Colonic mucosa (tissue), 4 donors: ENCODE measurements at regions not wholly inside any gene's neighbourhood (a gene's known extent, or its start where the extent isn't known, plus 50 kb on each side); places are given as distances from the start of the nearest gene placed in this dataset.

Experiments
- DNase-seq: peaks from one replicate; pipeline ENCODE4 v3.0.0-alpha.2; 2020
- H3K27ac ChIP-seq: fragments of 200-600 bp; one replicate; pipeline ENCODE4 v1.8.0; 2021
- H3K27me3 ChIP-seq: fragments of 200-600 bp; one replicate; pipeline ENCODE4 v1.8.0; 2021
- H3K36me3 ChIP-seq: fragments of 200-600 bp; one replicate; pipeline ENCODE4 v1.8.0; 2021
- H3K4me1 ChIP-seq: fragments of 200-600 bp; one replicate; pipeline ENCODE4 v1.8.0; 2021; ENCODE audit warnings: mild to moderate bottlenecking
- H3K4me3 ChIP-seq: fragments of 200-600 bp; one replicate; pipeline ENCODE4 v1.8.0; 2021
- H3K9ac ChIP-seq, 2 donors: one replicate each; pipeline ENCODE4 v1.7.0; 2013; ENCODE audit warnings: control low read depth in 2 of 2, low read depth in 2 of 2, low read length in 2 of 2
- H3K9me3 ChIP-seq: fragments of 200-600 bp; one replicate; pipeline ENCODE4 v1.8.0; 2021
- CTCF ChIP-seq: fragments of 200-600 bp; IDR thresholded peaks from one replicate; pipeline ENCODE4 v1.8.0; 2022; ENCODE audit warnings: antibody characterized with exemption, mild to moderate bottlenecking
- intact Hi-C: fragments of 100-400 bp; cut with DNase I; formaldehyde crosslinking; loops from one replicate; pipeline ENCODE4 v1.14.1; 2022
- donor health status: healthy.
- donor health status: DM: no; HTN: no; CAD: no.
- donor health status: DM: no; HTN: no; CAD: no.

DNA sequence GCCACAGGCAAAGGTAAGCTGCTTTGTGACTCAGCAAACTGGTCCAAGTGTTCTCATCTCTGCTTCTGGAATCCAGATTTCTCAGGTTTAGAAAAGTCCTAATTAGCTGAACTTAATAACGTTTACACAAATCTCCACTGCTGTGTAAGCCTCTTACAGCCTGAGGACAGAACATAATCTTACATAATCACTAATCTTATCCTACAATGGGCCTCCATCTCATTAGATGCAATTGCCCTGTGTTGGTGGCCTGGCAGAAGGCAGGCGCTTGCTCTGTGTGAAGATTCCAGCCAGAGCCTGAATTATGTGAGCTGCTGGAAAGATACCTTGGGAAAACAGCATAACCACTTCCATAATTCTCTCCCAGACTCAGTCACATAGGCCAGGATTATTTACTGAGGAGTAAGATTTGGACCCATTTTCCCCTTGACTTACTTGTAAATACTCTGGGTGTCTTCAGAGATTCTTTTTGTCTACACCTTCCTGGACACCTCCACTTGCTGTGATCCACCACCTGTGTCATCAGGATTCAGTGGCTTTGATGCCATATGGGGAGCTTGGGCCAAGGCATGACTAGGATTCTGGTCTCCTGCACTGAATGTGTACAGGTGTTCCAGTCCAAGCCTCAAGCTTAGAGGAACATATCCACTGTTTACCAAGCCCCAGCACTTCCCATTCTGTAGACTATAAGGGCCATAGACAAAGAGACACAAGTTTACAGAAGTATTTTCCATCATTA lies 104.4 kb downstream of the C6orf118 start:
- no peaks in the 10 kb centered on the region for H3K4me1 ChIP-seq
- no peak for DNase-seq
- H3K27ac ChIP-seq, result no peak overlapping the region
- H3K9me3 ChIP-seq, result no peaks in the 10 kb centered on the region
- no peak for TF ChIP-seq CTCF
- H3K9ac ChIP-seq, result no peak overlapping the region
- H3K27me3 ChIP-seq, result no peaks in the 10 kb centered on the region
- no peaks in the 10 kb centered on the region for H3K36me3 ChIP-seq
- no peak overlapping the region for H3K4me3 ChIP-seq
- intact Hi-C loops, result no loop called here

- Histone ChIP-seq H3K4me3 (no peak overlapping the region), H3K27me3 (no peaks in the 10 kb centered on the region), H3K9ac (no peak overlapping the region), H3K9me3 (no peaks in the 10 kb centered on the region), H3K27ac (no peak overlapping the region), H3K4me1 (no peaks in the 10 kb centered on the region), H3K36me3 (no peaks in the 10 kb centered on the region)
- intact Hi-C loops, result no loop called here
- no peak for TF ChIP-seq CTCF
- DNase-seq, result no peak
Measured at GRCh38 chr6:165200178-165200577, 109.2 kb downstream of the C6orf118 start.

GRCh38 chr6:165191461-165191860 lies 117.9 kb downstream of the C6orf118 start:
- intact Hi-C loops, result no loop called here
- Histone ChIP-seq H3K27me3 (no peaks in the 10 kb centered on the region), H3K27ac (no peak overlapping the region), H3K9me3 (no peaks in the 10 kb centered on the region), H3K9ac (no peak overlapping the region), H3K4me1 (no peaks in the 10 kb centered on the region), H3K4me3 (no peak overlapping the region), H3K36me3 (no peaks in the 10 kb centered on the region)
- DNase-seq, result no peak
- TF ChIP-seq CTCF, result no peak

DNA sequence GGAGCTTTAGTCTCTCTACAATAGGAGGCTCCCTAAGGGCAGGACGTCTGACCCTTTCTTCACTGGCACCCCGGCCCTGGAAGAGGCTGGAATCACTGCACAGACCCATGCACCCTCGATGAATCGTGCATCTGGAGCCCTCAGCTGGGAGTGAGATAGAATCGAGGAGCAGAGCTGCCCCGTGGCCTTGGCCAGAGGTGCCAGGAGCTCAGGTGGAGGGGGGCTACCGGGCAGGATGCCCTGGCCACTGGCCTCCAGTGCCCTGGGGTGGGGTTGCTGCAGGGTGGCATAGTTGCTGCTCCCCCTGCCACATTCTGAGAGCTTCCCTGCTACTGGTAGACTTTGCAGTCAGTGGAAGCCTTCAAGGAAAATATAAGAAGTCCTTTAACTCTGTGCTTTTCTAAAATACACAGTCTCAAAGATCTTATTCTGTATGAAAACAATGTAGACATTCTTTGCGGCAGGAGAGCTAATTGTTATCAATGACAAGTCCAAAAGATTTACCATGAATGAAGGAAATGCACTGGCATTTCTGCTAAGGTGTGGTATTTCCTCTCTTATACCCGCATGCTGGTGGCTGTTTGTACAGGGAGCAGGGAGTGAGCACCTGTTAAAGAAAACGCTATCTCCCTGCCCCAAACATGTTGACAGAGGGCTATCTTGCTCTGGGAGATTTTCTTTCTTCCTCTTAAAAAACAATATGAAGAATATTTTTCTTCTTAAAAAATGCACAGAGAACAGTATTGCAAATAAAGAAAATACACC lies 122.8 kb downstream of the C6orf118 start:
- no peak overlapping the region for H3K9ac ChIP-seq
- no peak for DNase-seq
- intact Hi-C loops, result no loop called here
- no peaks in the 10 kb centered on the region for H3K36me3 ChIP-seq
- no peaks in the 10 kb centered on the region for H3K27me3 ChIP-seq
- H3K27ac ChIP-seq, result no peak overlapping the region
- H3K9me3 ChIP-seq, result no peaks in the 10 kb centered on the region
- no peaks in the 10 kb centered on the region for H3K4me1 ChIP-seq
- TF ChIP-seq CTCF, result no peak
- H3K4me3 ChIP-seq, result no peak overlapping the region

DNA sequence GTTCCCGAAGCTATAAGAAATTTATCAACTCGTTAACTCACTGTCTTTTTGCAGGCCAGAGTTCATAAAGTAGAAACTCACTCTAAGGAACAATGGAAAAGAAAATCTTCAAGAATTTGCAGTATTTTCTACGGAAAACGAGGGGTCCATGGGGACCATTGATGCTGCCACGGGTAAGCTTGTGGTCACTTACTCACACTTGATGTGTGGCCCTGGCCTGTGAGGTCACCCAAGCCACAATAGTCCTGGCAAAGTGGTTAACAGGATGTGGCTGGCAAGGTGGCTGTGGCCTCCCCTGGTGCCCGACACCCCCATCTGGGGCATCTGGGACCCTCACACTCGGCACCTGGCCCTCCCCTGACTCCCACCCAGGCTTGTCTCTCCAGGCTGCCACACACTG lies 123.4 kb downstream of the C6orf118 start:
- Histone ChIP-seq H3K9ac (no peak overlapping the region), H3K4me1 (no peaks in the 10 kb centered on the region), H3K27ac (no peak overlapping the region), H3K4me3 (no peak overlapping the region), H3K36me3 (no peaks in the 10 kb centered on the region), H3K9me3 (no peaks in the 10 kb centered on the region), H3K27me3 (no peaks in the 10 kb centered on the region)
- DNase-seq, result no peak
- intact Hi-C loops, result no loop called here
- no peak for TF ChIP-seq CTCF
